GM21423 (cell line): ENCODE measurements at regions not wholly inside any gene's neighbourhood (a gene's known extent, or its start where the extent isn't known, plus 50 kb on each side); places are given as distances from the start of the nearest gene placed in this dataset.

Experiments
- ATAC-seq: cut with Tn5 transposase; IDR thresholded peaks from one replicate; pipeline ENCODE4 v1.9.1; 2021; ENCODE audit warnings: mild to moderate bottlenecking, moderate library complexity; ENCODE audit not compliant: unreplicated experiment

DNA sequence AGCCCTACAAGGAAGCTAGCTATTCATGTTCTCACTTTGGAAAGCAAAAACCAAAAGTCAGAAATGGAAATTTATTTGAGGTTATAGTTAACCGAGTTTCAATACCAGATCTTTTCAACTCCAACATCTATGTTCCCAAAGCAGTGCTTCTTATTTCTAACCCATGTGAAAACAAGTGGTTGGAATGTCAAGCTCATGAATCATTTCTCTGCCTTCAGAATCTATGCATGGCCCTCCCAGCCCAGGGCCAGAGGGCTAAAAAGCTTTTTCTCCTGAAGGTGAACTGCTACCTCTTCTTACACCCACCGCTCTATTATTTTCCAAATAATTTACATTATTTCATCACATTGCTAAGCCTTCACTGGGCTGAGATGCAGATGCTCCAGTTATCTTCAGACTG is 158.4 kb downstream of the SP3 start:
- no peak for ATAC-seq

DNA sequence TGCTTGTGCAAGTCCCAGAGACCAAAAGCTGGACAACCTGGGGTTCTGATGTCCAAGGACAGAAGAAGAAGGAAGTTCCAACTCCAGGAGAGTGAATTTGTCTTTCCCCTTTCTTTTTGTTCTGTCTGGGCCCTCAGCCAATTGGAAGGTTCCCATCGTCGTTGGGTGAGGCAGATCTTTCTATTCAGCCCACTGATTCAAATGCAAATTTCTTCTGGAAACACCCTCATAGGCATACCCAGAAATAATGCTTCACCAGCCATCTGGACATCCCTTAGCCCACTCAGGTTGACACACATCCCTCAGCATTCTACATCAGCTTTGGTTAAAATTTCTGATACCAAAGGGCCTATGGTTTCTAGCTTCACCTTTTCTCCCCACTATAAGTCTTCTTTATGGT is 156.5 kb downstream of the SP3 start:
- no peak for ATAC-seq

- ATAC-seq: no peak
Observed at GRCh38 chr2:173812321-173812720, 152.9 kb downstream of the SP3 start.

DNA sequence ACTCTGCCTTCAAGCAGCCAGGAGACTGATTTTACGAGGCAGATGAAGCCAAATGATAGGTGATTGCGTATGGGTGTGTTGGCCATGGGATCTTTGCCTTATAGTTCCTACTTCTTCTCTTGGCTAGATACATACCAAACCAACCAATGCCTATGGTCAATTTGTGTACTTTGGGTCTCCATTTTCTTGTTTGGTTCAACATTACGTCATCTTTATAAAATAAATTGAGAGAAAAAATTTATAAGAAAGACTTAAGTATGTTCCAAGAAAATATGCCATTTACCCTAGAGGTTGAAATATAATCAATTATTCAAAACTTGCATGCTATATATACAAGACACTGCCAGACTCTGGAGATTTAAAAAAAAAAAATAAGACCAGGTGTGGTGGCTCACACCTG is 150.9 kb downstream of the SP3 start:
- ATAC-seq: no peak

DNA sequence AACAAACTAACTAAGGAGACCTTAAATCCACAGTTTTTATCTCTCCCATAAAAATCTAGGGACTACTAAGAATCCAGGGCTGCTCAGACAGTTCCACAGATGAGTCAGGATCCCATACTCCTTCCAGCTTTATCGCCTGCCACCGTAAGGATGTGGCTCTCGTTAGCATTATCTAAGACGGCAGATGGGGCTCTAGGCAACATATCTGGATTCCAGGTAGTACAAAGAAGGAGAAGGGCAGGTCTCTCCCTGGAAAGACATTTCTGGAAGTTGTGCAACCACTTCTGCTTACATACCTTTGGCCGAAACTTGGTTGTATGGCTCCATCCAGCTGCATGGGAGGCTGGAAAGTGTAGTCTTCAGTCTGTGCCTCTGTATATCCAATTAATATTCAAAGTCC is 149.4 kb downstream of the SP3 start:
- ATAC-seq: no peak

- no peak for ATAC-seq
Observed at GRCh38 chr2:173817582-173817981, 147.6 kb downstream of the SP3 start.

DNA sequence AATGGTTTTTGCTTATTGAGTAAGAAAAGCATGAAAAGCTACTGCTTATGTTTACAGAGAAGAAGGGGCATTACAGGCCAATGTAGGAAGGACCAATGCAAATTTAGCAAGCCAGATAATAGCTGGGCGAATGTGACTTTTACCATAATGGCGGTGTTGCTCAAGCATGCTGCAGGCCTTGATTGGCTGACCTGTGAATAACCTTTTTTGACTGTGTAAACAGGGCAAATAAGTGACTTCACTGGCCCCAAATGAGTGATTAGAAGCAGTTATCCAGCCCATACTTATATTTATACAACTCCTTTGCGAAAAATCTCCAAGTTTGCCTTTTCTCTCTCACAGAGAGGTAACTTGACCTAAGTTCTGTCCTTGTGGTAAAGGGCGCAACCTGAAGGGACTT is 146.9 kb downstream of the SP3 start:
- ATAC-seq: no peak

- ATAC-seq: no peak
Observed at GRCh38 chr2:173819852-173820251, 145.3 kb downstream of the SP3 start.

DNA sequence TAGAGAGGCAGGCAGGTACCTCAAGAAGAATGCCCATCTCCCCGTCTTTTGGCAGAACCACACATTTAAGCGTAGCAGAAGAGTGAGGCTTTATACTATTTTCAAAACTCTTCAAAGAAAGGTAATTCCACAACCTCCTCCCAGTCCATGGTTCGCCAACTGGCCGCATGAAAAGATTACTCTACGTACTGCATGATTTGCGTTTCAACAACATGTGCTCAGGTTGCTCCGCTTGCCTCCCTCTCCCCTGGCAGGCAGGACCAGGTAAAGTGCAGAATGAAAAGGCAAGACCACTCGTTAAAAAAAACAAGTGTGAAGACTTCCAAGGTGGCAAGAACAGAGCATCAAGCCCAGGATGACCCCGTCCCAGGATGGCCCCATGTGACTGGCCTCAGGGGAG is 143.7 kb downstream of the SP3 start:
- no peak for ATAC-seq

GRCh38 chr2:173822889-173823542 is 142.2 kb downstream of the SP3 start:
- no peak for ATAC-seq

GRCh38 chr2:173823543-173823939 is 141.6 kb downstream of the SP3 start:
- ATAC-seq: no peak

DNA sequence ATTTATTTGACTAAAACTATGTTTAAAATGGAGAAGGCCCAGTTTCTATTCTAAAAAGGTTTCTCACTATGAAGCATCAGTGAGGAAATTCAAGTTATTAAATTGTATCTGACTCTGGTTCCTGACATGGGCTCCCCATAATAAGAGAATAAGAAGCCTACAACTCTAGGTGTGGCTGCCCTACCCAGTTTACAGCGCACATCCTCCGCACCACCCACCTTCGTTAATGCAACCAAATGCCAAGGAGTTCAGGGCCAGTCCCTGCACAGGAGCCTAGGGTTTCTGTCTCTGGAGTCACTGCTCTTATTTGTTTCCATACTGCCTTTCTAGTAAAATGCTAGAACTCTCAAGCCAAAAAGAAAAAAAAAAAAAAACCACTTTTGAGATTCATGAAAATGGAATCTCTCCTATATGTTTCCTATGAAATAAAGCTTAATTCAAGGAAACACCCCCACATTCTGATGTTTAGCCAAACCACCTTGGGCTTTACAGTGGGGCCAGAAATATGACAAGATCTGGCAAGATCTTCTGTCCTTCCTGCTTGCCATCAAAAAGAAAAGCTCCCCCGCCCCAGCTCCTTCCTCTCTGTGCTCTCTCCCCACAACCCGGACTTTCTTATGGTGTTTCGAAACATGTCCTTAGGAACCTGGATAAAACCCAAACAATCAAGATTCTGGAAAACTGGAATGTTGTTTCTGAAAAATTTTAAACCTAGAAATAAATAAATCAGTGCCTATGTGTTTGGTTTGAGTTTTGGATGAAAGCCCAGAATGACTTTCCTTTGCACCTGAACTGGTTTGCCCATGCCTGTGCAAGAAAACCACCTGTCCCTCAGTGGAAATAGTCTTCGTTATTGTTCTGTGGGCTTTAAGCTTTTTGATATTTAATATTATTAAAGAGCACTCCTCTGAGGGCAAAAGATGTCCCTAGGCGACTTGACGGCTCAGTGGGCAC is 136.7 kb downstream of the SP3 start:
- ATAC-seq: no peak

GRCh38 chr2:173829727-173830126 is 135.4 kb downstream of the SP3 start:
- no peak for ATAC-seq

DNA sequence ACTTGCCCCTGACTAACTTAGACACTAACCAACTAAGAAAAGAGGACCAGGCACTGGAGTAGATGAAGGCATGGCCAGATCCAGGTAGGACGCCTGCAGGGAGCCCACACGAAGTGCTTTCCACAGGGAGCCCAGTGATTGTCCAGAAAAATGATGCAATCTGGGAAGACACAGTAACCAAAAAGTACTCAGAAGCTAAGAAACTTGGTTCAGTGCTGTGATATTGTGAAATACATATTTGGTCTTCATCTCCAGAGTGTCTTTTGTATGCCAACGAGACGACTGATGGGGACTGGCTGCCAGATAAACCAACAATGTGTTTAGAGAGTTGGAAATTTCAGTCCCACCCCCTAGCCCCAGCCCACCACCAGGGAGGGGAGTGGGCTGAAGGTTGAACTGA is 135.0 kb downstream of the SP3 start:
- ATAC-seq: no peak

- ATAC-seq: no peak
Observed at GRCh38 chr2:173831312-173832229, 133.6 kb downstream of the SP3 start.

DNA sequence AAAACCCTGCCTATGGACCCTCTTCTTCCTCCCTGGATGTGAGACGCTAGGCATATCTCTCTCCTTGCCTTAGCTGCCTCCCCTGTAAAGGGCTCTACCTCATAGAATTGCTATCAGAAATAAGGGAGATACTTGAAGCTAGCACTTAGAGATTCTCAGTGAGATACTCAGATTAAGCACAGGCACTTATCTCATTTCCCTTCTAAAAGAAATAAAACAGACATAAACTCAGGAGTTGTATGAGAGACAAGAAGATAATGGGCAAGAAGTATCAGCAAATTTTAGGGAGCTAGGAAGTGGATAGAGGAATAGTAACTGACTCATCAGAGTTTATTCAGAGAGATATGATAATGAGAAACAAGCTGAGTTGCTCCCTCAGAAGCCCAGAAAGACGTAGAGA is 131.0 kb downstream of the SP3 start:
- ATAC-seq: no peak

DNA sequence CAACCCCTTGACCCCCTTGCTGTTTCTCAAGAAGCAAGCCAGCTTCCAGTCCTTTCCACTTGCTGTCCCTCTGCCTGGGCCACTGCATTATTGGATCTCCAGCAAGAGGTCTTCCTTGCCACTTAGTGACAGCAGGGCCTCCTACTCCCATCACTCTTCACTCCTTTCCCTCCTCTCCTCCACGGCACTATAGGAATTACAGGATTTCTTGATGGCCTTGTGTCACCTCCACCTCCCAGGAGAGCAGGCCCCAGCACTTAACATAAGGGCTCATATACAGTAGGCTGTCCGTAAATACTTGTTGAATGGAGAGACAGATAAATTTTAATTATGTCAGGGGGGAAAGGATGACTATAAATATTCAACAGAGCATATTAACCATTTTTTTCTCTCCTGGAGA is 129.4 kb downstream of the SP3 start:
- ATAC-seq: no peak

GRCh38 chr2:173841110-173841509 is 124.1 kb downstream of the SP3 start:
- no peak for ATAC-seq

GRCh38 chr2:173843526-173843925 is 121.6 kb downstream of the SP3 start:
- no peak for ATAC-seq

DNA sequence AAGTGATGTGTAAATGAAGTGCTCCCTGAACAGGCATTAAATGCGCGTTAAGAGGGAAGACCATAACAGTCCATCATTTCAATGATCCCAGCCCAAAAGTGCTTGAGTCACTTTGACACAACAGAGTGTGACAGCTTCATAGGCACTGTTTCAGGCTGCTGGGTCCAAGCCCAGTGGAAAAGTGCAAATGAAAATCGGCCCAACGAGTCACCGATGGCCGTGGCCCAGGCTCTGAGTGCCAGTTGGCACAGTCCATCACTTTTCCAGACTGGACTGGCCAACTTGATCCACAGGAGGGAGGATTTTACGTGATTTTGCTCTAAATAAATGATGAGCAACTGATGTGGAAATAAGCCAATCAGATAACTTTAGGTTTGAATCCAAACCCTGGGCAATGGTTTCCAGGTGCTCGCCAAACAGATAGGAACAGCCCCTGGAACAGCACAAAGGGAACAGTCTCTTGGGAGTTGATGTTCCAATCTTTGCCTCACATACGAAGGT is 114.0 kb downstream of the SP3 start:
- ATAC-seq: no peak

DNA sequence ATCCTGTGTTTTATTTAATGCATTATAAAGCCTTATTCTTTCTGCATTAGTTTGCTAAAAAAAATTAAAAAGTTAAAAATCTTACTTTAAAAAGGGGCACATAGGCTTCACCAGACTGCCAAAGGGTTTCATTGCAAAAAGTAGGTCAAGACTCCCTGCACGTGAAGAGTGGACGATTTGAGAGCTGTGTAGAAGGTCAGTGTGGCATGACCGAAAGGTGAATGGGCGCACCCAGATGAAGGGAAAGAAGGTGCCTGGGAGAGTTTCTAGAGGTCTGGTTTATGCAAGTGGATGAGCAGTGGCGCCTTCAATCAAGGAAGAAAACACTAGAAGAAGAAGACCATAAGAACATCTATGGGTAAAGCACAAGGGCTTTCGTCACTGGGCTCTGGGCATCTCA is 111.0 kb downstream of the SP3 start:
- ATAC-seq: no peak
